HCT116 (cell line): ENCODE measurements at regions not wholly inside any gene's neighbourhood (a gene's known extent, or its start where the extent isn't known, plus 50 kb on each side); places are given as distances from the start of the nearest gene placed in this dataset.

ENCODE experiments used
- ATF3 ChIP-seq: IDR thresholded peaks from 2 replicates; pipeline ENCODE4 v1.6.1; 2012
- CEBPB ChIP-seq: IDR thresholded peaks from 2 replicates; pipeline ENCODE4 v1.6.1; 2012; ENCODE audit warnings: low read depth
- EZH2 ChIP-seq: fragments of 200-600 bp; sonication (generic); IDR thresholded peaks from 2 replicates; pipeline ENCODE4 v1.6.1; 2017; ENCODE audit warnings: antibody characterized with exemption, mixed run types
- FOSL1 ChIP-seq: IDR thresholded peaks from 2 replicates; pipeline ENCODE4 v1.6.1; 2012; ENCODE audit warnings: low read depth
- MAX ChIP-seq: IDR thresholded peaks from 2 replicates; pipeline ENCODE4 v1.6.1; 2012
- POLR2A ChIP-seq: IDR thresholded peaks from 2 replicates; pipeline ENCODE4 v1.7.0; 2011; ENCODE audit warnings: borderline replicate concordance; ENCODE audit not compliant: insufficient read depth, insufficient read length; ENCODE audit errors: extremely low read depth
- RAD21 ChIP-seq: IDR thresholded peaks from 2 replicates; pipeline ENCODE4 v1.6.1; 2012; ENCODE audit warnings: low read depth, mild to moderate bottlenecking

GRCh38 chr12:107450541-107450940 lies 235.1 kb upstream of the PWP1 start:
- TF ChIP-seq CEBPB (no peak), EZH2 (no peak), POLR2A (no peak), RAD21 (no peak), ATF3 (no peak), MAX (no peak), FOSL1 (no peak)
